ENCODE measurements at regions not wholly inside any gene's neighbourhood (a gene's known extent, or its start where the extent isn't known, plus 50 kb on each side); places are given as distances from the start of the nearest gene placed in this dataset.

DNA sequence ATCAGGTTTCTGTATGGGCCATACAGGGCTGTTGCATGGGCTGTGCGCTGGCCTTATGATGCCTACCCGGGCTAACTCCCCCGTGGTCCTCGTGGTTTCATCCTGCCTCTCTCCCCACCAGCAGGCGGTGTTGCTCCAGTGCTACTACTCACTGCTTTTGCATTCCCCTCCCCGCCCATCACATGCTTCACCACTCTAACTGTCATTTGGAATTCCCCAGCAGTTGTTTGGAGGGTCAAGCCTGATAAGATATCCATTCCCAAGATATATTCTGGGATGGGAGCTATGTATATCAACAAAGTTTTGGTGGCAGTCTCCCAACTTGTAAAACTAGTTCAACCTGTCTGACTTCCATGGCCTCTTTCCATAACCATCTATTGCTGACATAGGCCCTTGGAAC, 233.2 kb upstream of the SOX4 start:
- intact Hi-C loops (cut with DNase I): no loop called here
- 93 to 96% (median 95%) methylated on average over 6 of the region's 6 CpGs for WGBS, 4 donors
- TF ChIP-seq POLR2A (IDR thresholded peaks at IDR 0.05): no peak
- TF ChIP-seq, protein P1, sequence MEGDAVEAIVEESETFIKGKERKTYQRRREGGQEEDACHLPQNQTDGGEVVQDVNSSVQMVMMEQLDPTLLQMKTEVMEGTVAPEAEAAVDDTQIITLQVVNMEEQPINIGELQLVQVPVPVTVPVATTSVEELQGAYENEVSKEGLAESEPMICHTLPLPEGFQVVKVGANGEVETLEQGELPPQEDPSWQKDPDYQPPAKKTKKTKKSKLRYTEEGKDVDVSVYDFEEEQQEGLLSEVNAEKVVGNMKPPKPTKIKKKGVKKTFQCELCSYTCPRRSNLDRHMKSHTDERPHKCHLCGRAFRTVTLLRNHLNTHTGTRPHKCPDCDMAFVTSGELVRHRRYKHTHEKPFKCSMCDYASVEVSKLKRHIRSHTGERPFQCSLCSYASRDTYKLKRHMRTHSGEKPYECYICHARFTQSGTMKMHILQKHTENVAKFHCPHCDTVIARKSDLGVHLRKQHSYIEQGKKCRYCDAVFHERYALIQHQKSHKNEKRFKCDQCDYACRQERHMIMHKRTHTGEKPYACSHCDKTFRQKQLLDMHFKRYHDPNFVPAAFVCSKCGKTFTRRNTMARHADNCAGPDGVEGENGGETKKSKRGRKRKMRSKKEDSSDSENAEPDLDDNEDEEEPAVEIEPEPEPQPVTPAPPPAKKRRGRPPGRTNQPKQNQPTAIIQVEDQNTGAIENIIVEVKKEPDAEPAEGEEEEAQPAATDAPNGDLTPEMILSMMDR (IDR thresholded peaks at IDR 0.05): no peak

DNA sequence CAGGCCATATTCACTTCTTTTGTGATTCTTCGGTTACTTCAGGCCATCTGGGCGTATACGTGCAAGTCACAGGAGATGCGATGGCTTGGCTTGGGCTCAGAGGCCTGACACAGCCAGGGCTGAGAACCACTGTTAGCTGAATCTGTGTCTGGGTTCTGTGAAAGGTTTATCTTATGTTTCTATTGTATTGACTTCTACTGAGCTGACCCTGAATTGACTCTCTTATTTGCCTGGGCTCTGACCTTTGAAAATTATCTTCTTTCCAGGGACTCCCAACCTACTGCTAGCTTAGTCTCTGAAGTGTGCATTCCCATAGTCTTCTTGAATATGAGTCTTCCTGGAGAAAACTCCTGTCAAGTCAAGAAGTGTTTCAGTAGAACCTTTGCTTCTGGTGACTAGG, 226.4 kb upstream of the SOX4 start:
- intact Hi-C loops (cut with DNase I): no loop called here
- Histone ChIP-seq H3K4me1 (replicated peaks in 1 of 2) (no peaks in the 10 kb centered on the region), H3K4me3 (no peak overlapping the region), H3K9me3 (replicated peaks in 1 of 3) (no peaks in the 10 kb centered on the region), H3K27me3 (no peaks in the 10 kb centered on the region), H3K36me3 (replicated peaks in 1 of 2) (no peaks in the 10 kb centered on the region), H3K27ac (no peak overlapping the region)
- 88 to 100% (median 95%) methylated on average over 3 to 4 of the region's 4 CpGs for WGBS, 4 donors
- TF ChIP-seq, protein P1 (IDR thresholded peaks at IDR 0.05): no peak
- TF ChIP-seq POLR2A (IDR thresholded peaks at IDR 0.05): no peak
- no peak for DNase-seq

More for the DNA sequence above, 233.2 kb upstream of the SOX4 start:
- Histone ChIP-seq H3K27me3 (no peaks in the 10 kb centered on the region), H3K9me3 (replicated peaks in 1 of 3) (no peaks in the 10 kb centered on the region), H3K4me1 (replicated peaks in 1 of 2) (no peaks in the 10 kb centered on the region), H3K36me3 (replicated peaks in 1 of 2) (no peaks in the 10 kb centered on the region), H3K27ac (no peak overlapping the region), H3K4me3 (no peak overlapping the region)
- DNase-seq: no peak

DNA sequence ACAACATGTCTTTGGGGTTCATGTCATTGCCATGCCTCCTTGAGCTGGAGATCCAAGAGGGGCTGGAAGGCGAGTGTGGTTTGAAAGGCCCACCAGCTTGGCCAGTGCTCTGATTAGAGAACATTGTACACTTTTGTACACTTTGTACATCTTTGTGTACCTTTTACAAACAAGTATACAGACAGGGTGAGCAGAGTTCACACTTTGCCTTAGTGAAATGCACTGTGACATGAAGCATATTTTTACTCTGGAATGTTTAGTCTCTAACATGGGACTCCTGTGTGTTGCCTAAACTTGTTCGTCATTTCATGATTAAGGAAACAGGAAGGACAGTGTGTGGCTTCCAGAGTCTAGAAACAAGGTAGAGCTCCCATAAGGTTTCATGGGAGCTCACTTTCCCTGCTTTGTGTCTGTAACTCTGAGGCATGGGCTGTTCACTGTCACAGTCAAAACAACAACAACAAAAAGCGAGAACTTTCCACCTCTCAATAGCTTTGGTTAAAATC, 225.8 kb upstream of the SOX4 start:
- Histone ChIP-seq H3K36me3 (replicated peaks in 1 of 2) (no peaks in the 10 kb centered on the region), H3K27ac (no peak overlapping the region), H3K4me3 (no peak overlapping the region), H3K9me3 (replicated peaks in 1 of 3) (no peaks in the 10 kb centered on the region), H3K4me1 (replicated peaks in 1 of 2) (no peaks in the 10 kb centered on the region), H3K27me3 (no peaks in the 10 kb centered on the region)
- WGBS, 4 donors: 89 to 97% (median 91%) methylated on average over 2 to 3 of the region's 3 CpGs
- intact Hi-C loops (cut with DNase I): no loop called here
- DNase-seq: no peak
- TF ChIP-seq, protein P1 (IDR thresholded peaks at IDR 0.05): no peak
- TF ChIP-seq POLR2A (IDR thresholded peaks at IDR 0.05): no peak

DNA sequence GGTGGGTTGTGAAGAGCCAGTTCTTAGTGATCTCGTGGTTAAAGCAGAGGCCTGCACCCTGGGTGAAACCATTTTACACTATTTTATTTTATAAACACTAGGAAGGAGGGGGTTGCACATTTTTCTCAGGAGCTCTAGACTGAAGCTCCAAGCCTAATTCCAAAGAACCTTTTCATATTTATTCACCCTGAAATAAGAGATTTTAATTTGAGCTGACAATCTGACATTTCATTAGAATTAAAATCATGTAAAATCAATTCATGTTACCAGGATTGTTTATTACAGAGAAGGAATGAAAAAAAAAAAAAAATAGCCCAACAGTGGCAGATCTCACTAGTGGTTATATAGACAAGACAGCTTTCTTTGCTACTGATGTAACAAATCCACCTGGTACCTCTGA, 222.5 kb upstream of the SOX4 start:
- no peak for DNase-seq
- no peaks in the 10 kb centered on the region for H3K4me1 ChIP-seq (replicated peaks in 1 of 2)
- H3K36me3 ChIP-seq (replicated peaks in 1 of 2): no peaks in the 10 kb centered on the region
- WGBS, 4 donors: 58 to 82% (median 66%) methylated on average over 1 of the region's 1 CpG
- H3K4me3 ChIP-seq: no peak overlapping the region
- H3K9me3 ChIP-seq (replicated peaks in 1 of 3): no peaks in the 10 kb centered on the region
- no peaks in the 10 kb centered on the region for H3K27me3 ChIP-seq
- intact Hi-C loops (cut with DNase I): no loop called here
- H3K27ac ChIP-seq: no peak overlapping the region
- TF ChIP-seq, protein P1 (IDR thresholded peaks at IDR 0.05): no peak
- no peak for TF ChIP-seq POLR2A (IDR thresholded peaks at IDR 0.05)

Data from adrenal gland (tissue), 9 donors.